NT2/D1 (cell line): ENCODE measurements at regions not wholly inside any gene's neighbourhood (a gene's known extent, or its start where the extent isn't known, plus 50 kb on each side); places are given as distances from the start of the nearest gene placed in this dataset.
A peak's percentile ranks its signal among the peaks of the same experiment; 100 is the strongest.

Experiments
- DNase-seq: peaks from one replicate; pipeline ENCODE4 v3.0.0-alpha.2; 2011; ENCODE audit warnings: low read depth, low spot score
- H3K27me3 ChIP-seq: 2 replicates; pipeline ENCODE4 v1.6.0; 2011; ENCODE audit warnings: mild to moderate bottlenecking; ENCODE audit not compliant: insufficient read length, insufficient read depth
- H3K36me3 ChIP-seq: 2 replicates; pipeline ENCODE4 v1.6.1; 2011; ENCODE audit warnings: mild to moderate bottlenecking, low read length, mixed read lengths; ENCODE audit not compliant: insufficient read depth, insufficient read length
- H3K4me1 ChIP-seq: 2 replicates; pipeline ENCODE4 v1.5.1; 2011; ENCODE audit not compliant: insufficient read depth, insufficient read length
- H3K4me3 ChIP-seq: 2 replicates; pipeline ENCODE4 v1.5.1; 2011; ENCODE audit warnings: low read depth; ENCODE audit not compliant: insufficient read length
- H3K9ac ChIP-seq: 2 replicates; pipeline ENCODE4 v1.6.0; 2011; ENCODE audit warnings: low read depth; ENCODE audit not compliant: insufficient read length
- H3K9me3 ChIP-seq: 2 replicates; pipeline ENCODE4 v1.5.1; 2011; ENCODE audit warnings: mild to moderate bottlenecking, low read length; ENCODE audit not compliant: insufficient read depth
- SUZ12 ChIP-seq: IDR thresholded peaks from 2 replicates; pipeline ENCODE4 v1.6.1; 2011; ENCODE audit not compliant: insufficient read length, insufficient read depth; ENCODE audit errors: extremely low read depth
- YY1 ChIP-seq: IDR thresholded peaks from 2 replicates; pipeline ENCODE4 v1.6.1; 2011; ENCODE audit not compliant: insufficient read length, insufficient read depth
- ZNF274 ChIP-seq: IDR thresholded peaks from 2 replicates; pipeline ENCODE4 v1.6.1; 2011; ENCODE audit warnings: mild to moderate bottlenecking, low read depth, low read length

- Histone ChIP-seq H3K4me1 (no peaks in the 10 kb centered on the region), H3K4me3 (no peak overlapping the region), H3K27me3 (no peaks in the 10 kb centered on the region), H3K9me3 (no peaks in the 10 kb centered on the region), H3K36me3 (no peaks in the 10 kb centered on the region), H3K9ac (no peak overlapping the region)
- DNase-seq: no peak
- TF ChIP-seq YY1 (no peak), ZNF274 (no peak), SUZ12 (no peak)
These were observed 63.7 kb downstream of the FHIP1A start for GRCh38 chr4:151472711-151473110.

DNA sequence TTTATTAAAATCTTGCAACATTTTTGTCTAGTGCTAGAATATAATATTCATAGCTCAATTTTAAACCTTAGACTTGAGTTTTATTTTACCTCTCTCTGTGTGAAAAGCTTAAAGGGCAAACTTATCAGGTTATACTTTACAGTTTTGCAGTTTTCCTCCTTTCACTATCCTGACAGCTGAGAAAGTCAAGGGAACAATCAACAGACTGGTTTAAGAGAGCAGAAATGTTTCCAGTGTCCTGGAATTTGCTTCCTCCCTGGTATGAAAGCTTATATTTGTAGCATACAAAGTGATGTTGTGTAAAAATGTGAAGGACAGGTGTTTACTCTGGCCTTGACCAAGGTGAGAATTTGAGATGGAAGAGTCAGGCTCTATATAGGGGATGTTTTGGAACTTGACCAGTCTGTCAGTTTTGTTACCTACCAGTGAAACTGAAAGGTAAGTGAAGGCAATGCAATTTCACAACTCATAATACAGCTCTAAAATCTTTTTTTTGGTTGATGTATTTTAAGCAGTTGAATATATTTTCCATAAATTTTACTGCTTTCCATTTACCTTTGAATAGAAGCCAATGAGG is 64.6 kb downstream of the FHIP1A start:
- Histone ChIP-seq H3K4me3 (no peak overlapping the region), H3K9me3 (no peaks in the 10 kb centered on the region), H3K4me1 (no peaks in the 10 kb centered on the region), H3K36me3 (no peaks in the 10 kb centered on the region), H3K27me3 (no peaks in the 10 kb centered on the region), H3K9ac (no peak overlapping the region)
- TF ChIP-seq SUZ12 (no peak), YY1 (no peak), ZNF274 (no peak)
- no peak for DNase-seq

GRCh38 chr4:151475035-151475714 is 66.2 kb downstream of the FHIP1A start:
- Histone ChIP-seq H3K9ac (no peak overlapping the region), H3K27me3 (no peaks in the 10 kb centered on the region), H3K36me3 (no peaks in the 10 kb centered on the region), H3K9me3 (no peaks in the 10 kb centered on the region), H3K4me1 (no peaks in the 10 kb centered on the region), H3K4me3 (no peak overlapping the region)
- no peak for DNase-seq
- no peak for TF ChIP-seq SUZ12
- no peak for TF ChIP-seq YY1
- no peak for TF ChIP-seq ZNF274

- Histone ChIP-seq H3K27me3 (no peaks in the 10 kb centered on the region), H3K9ac (no peak overlapping the region), H3K9me3 (no peaks in the 10 kb centered on the region), H3K36me3 (no peaks in the 10 kb centered on the region), H3K4me1 (no peaks in the 10 kb centered on the region), H3K4me3 (no peak overlapping the region)
- no peak for DNase-seq
- TF ChIP-seq SUZ12: no peak
- TF ChIP-seq YY1: no peak
- no peak for TF ChIP-seq ZNF274
These were observed 72.8 kb downstream of the FHIP1A start for GRCh38 chr4:151481813-151482212.

DNA sequence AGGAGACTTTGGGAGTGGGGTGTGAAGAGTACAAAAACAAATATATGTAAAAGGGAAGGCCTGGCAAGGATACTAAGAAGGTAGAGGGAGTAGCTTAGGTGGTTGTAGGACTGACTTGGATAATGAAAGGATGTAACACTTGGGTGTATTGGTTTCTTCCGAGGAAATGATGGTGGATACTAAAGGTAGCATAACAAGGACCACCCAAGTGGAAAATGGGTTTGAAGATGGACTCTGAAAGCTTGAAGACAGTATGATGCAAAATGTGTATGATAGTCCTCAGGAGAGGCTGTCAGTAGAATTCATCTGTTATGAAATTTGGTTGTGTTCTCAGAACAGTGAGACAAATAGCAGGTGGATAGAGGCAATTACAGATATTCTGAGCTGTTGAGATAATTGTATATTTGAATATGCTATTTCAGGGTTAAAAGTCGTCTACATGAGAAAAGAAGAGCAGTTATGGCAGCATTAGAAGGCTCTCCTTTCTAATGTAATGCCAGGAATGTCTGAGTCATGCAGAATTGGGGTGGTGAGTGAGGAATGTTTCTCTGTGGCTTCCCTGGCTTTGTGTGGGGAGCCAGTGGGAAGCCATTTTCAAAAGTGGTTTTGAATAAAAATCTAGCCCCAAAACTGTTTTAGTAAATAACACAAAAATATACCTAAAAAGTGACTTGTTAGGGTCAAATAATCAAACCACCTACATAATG is 75.6 kb downstream of the FHIP1A start:
- H3K4me3 ChIP-seq: no peak overlapping the region
- no peaks in the 10 kb centered on the region for H3K36me3 ChIP-seq
- H3K9me3 ChIP-seq: no peaks in the 10 kb centered on the region
- TF ChIP-seq ZNF274 (no peak), YY1 (no peak), SUZ12 (no peak)
- no peak overlapping the region for H3K9ac ChIP-seq
- no peaks in the 10 kb centered on the region for H3K27me3 ChIP-seq
- DNase-seq: peak; percentile 66
- H3K4me1 ChIP-seq: no peaks in the 10 kb centered on the region

DNA sequence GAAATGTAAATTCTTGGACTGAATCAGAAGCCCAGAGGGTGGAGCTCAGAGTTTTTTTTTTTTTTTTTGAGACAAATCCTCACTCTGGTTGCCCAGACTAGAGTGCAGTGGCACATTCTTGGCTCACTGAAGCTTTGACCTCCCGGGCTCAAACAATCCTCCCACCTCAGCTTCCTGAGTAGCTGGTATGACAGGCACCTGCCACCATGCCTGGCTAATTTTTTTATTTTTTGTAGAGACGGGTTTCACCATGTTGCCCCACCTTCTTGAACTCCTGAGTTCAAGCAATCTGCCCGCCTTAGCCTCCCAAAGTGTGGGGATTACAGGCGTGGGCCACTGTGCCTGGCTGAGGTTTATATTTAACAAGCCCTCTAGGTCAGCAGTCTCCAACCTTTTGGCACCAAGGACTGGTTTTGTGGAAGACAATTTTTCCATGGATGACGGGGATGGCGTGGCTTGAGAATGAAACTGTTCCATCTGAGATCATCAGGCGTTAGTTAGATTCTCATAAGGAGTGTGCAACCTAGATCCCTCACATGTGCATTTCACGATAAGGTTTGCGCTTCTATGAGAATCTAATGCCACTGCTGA is 76.7 kb downstream of the FHIP1A start:
- peak; percentile 16 for DNase-seq
- no peak overlapping the region for H3K4me3 ChIP-seq
- no peaks in the 10 kb centered on the region for H3K9me3 ChIP-seq
- TF ChIP-seq YY1: no peak
- TF ChIP-seq ZNF274: no peak
- TF ChIP-seq SUZ12: no peak
- no peak overlapping the region for H3K9ac ChIP-seq
- H3K36me3 ChIP-seq: no peaks in the 10 kb centered on the region
- H3K4me1 ChIP-seq: no peaks in the 10 kb centered on the region
- H3K27me3 ChIP-seq: no peaks in the 10 kb centered on the region

DNA sequence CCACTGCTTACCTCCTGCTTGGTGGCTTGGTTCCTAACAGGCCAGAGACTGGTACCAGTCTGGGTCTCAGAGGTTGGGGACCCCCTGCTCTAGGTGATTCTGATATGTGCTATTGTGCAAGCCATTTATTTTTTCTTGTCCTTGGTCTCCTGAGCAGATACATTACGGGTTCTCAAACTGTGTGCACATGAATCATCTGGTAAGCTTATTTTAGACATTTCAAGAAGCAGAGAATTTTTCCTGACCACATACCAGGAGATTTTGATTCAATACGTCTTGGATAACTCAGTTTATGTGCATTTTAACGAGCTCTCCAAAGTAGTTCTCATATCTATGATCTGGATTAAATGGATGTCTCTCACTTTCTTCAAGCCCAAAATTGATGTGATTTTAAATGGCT is 77.2 kb downstream of the FHIP1A start:
- Histone ChIP-seq H3K9me3 (no peaks in the 10 kb centered on the region), H3K36me3 (no peaks in the 10 kb centered on the region), H3K9ac (no peak overlapping the region), H3K4me1 (no peaks in the 10 kb centered on the region), H3K4me3 (no peak overlapping the region), H3K27me3 (no peaks in the 10 kb centered on the region)
- TF ChIP-seq SUZ12 (no peak), ZNF274 (no peak), YY1 (no peak)
- no peak for DNase-seq

GRCh38 chr4:151488968-151489367 is 80.0 kb downstream of the FHIP1A start:
- Histone ChIP-seq H3K36me3 (no peaks in the 10 kb centered on the region), H3K9me3 (no peaks in the 10 kb centered on the region), H3K4me1 (no peaks in the 10 kb centered on the region), H3K9ac (no peak overlapping the region), H3K4me3 (no peak overlapping the region), H3K27me3 (no peaks in the 10 kb centered on the region)
- no peak for DNase-seq
- no peak for TF ChIP-seq SUZ12
- no peak for TF ChIP-seq ZNF274
- no peak for TF ChIP-seq YY1
